ENCODE measurements at regions not wholly inside any gene's neighbourhood (a gene's known extent, or its start where the extent isn't known, plus 50 kb on each side); places are given as distances from the start of the nearest gene placed in this dataset.

GRCh38 chr4:124904723-124905388 lies 192.3 kb upstream of the ANKRD50 start:
- H4K20me1 ChIP-seq (ENCODE audit: insufficient read depth, low read length): no peaks in the 10 kb centered on the region
- no peak overlapping the region for H3K27ac ChIP-seq (ENCODE audit: low read depth in 1 of 2, low read length in 2 of 2)
- H3K27me3 ChIP-seq (ENCODE audit: control insufficient read depth in 2 of 2, insufficient read depth in 2 of 2, low read length in 2 of 2): no peaks in the 10 kb centered on the region
- H3K9ac ChIP-seq (ENCODE audit: insufficient read depth, low read length, poor library complexity, severe bottlenecking): no peak overlapping the region
- no peak for TF ChIP-seq CTCF (IDR thresholded peaks at IDR 0.05)
- H3K4me2 ChIP-seq (replicated peaks; ENCODE audit: extremely low read depth, low read length, poor library complexity, severe bottlenecking): no peak overlapping the region
- Mint-ChIP-seq H3K27ac (no peak overlapping the region), H3K4me1 (no peaks in the 10 kb centered on the region), H3K27me3 (ENCODE audit: low read depth in 3 of 3) (peaks cover 0 to 2% (median 0%) of the 10 kb centered on the region in 3 donors), H3K9me3 (peaks cover 0 to 2% (median 0%) of the 10 kb centered on the region in 7 donors), H3K36me3 (no peaks in the 10 kb centered on the region), H3K4me3 (no peak overlapping the region)
- no peaks in the 10 kb centered on the region for H3K4me1 ChIP-seq (ENCODE audit: control insufficient read depth in 1 of 2, insufficient read depth in 2 of 2, low read length in 2 of 2)
- no peaks in the 10 kb centered on the region for H3K79me2 ChIP-seq (ENCODE audit: insufficient read depth, low read length)
- H3K4me3 ChIP-seq (replicated peaks in 1 of 3; ENCODE audit: low read depth in 2 of 3, low read length in 3 of 3): no peak overlapping the region
- H2AFZ ChIP-seq (ENCODE audit: insufficient read depth, low read depth, low read length, poor library complexity, severe bottlenecking): no peak overlapping the region
- no peak for DNase-seq
- intact Hi-C loops (cut with micrococcal nuclease): no loop called here
- H3K9me3 ChIP-seq (replicated peaks in 1 of 2; ENCODE audit: control insufficient read depth in 1 of 2, insufficient read depth in 1 of 2, low read length in 2 of 2): no peaks in the 10 kb centered on the region
- no peaks in the 10 kb centered on the region for H3K36me3 ChIP-seq (replicated peaks in 1 of 2; ENCODE audit: control insufficient read depth in 1 of 2, insufficient read depth in 2 of 2, low read length in 2 of 2)

- H3K9me3 Mint-ChIP-seq: peaks cover 0 to 2% (median 0%) of the 10 kb centered on the region in 7 donors
Measured at GRCh38 chr4:124903995-124904722, 191.6 kb upstream of the ANKRD50 start.

More at GRCh38 chr4:124903995-124904722, 191.6 kb upstream of the ANKRD50 start:
- no peaks in the 10 kb centered on the region for H3K36me3 ChIP-seq (replicated peaks in 1 of 2; ENCODE audit: control insufficient read depth in 1 of 2, insufficient read depth in 2 of 2, low read length in 2 of 2)
- H3K4me3 ChIP-seq (replicated peaks in 1 of 3; ENCODE audit: low read depth in 2 of 3, low read length in 3 of 3): no peak overlapping the region
- intact Hi-C loops (cut with micrococcal nuclease): no loop called here
- H3K27me3 ChIP-seq (ENCODE audit: control insufficient read depth in 2 of 2, insufficient read depth in 2 of 2, low read length in 2 of 2): no peaks in the 10 kb centered on the region
- Mint-ChIP-seq H3K27me3 (ENCODE audit: low read depth in 3 of 3) (peaks cover 0 to 2% (median 0%) of the 10 kb centered on the region in 3 donors), H3K36me3 (no peaks in the 10 kb centered on the region), H3K4me3 (no peak overlapping the region), H3K4me1 (no peaks in the 10 kb centered on the region), H3K27ac (no peak overlapping the region)
- H3K79me2 ChIP-seq (ENCODE audit: insufficient read depth, low read length): no peaks in the 10 kb centered on the region
- no peak overlapping the region for H2AFZ ChIP-seq (ENCODE audit: insufficient read depth, low read depth, low read length, poor library complexity, severe bottlenecking)
- H3K27ac ChIP-seq (ENCODE audit: low read depth in 1 of 2, low read length in 2 of 2): no peak overlapping the region
- no peak for TF ChIP-seq CTCF (IDR thresholded peaks at IDR 0.05)
- no peaks in the 10 kb centered on the region for H3K9me3 ChIP-seq (replicated peaks in 1 of 2; ENCODE audit: control insufficient read depth in 1 of 2, insufficient read depth in 1 of 2, low read length in 2 of 2)
- no peak overlapping the region for H3K9ac ChIP-seq (ENCODE audit: insufficient read depth, low read length, poor library complexity, severe bottlenecking)
- WGBS (ENCODE audit: insufficient coverage): no CpG with 5 or more reads among the region's 6 CpGs
- no peak overlapping the region for H3K4me2 ChIP-seq (replicated peaks; ENCODE audit: extremely low read depth, low read length, poor library complexity, severe bottlenecking)
- H3K4me1 ChIP-seq (ENCODE audit: control insufficient read depth in 1 of 2, insufficient read depth in 2 of 2, low read length in 2 of 2): no peaks in the 10 kb centered on the region
- DNase-seq: no peak
- no peaks in the 10 kb centered on the region for H4K20me1 ChIP-seq (ENCODE audit: insufficient read depth, low read length)
